Testis (tissue), 2 donors: ENCODE measurements at regions not wholly inside any gene's neighbourhood (a gene's known extent, or its start where the extent isn't known, plus 50 kb on each side); places are given as distances from the start of the nearest gene placed in this dataset.

ENCODE experiments used
- DNase-seq: peaks from one replicate; pipeline ENCODE4 v3.0.0-alpha.2; 2019
- H3K27ac ChIP-seq, 2 donors: fragments of 200-600 bp; sonication (generic); one replicate each; pipeline ENCODE4 v1.5.1; 2019
- H3K27me3 ChIP-seq: fragments of 200-600 bp; sonication (generic); one replicate; pipeline ENCODE4 v1.5.1; 2019
- H3K36me3 ChIP-seq: fragments of 200-600 bp; sonication (generic); one replicate; pipeline ENCODE4 v1.5.1; 2017; ENCODE audit warnings: low read depth; ENCODE audit errors: missing control alignments
- H3K4me1 ChIP-seq: fragments of 200-600 bp; sonication (generic); one replicate; pipeline ENCODE4 v1.5.1; 2019
- H3K4me3 ChIP-seq, 2 donors: fragments of 200-600 bp; sonication (generic); one replicate each; pipeline ENCODE4 v1.5.1; 2017 to 2019
- H3K9me3 ChIP-seq: fragments of 200-600 bp; sonication (generic); one replicate; pipeline ENCODE4 v1.5.1; 2017
- POLR2A ChIP-seq: fragments of 450-650 bp; IDR thresholded peaks from one replicate; pipeline ENCODE4 v1.6.1; 2017; ENCODE audit warnings: antibody characterized with exemption, mild to moderate bottlenecking, moderate library complexity
- WGBS, 2 donors: methylation state at CpG; one replicate each; pipeline ENCODE4 v1.1.5; 2018; 5-methylcytosine and 5-hydroxymethylcytosine counted together
- intact Hi-C: fragments of 100-400 bp; cut with DNase I; formaldehyde crosslinking; loops from one replicate; pipeline ENCODE4 v1.15.1; 2023; ENCODE audit warnings: low total_unique reads
- TF ChIP-seq, protein P1 (sequence below), 3 experiments: fragments of 450-650 bp in 2 of 3; fragments of 200-600 bp in 1 of 3; sonication (generic) in 1 of 3; IDR thresholded peaks; one replicate each; pipeline ENCODE4 v1.5.1; 2016 to 2019; ENCODE audit warnings: antibody characterized with exemption in 3 of 3, mild to moderate bottlenecking in 2 of 3, moderate library complexity in 1 of 3

GRCh38 chr1:95384567-95384966 is 150.6 kb downstream of the RWDD3 start:
- no peak overlapping the region for H3K27ac ChIP-seq
- no peak overlapping the region for H3K4me3 ChIP-seq
- TF ChIP-seq POLR2A, result no peak
- TF ChIP-seq, protein P1, sequence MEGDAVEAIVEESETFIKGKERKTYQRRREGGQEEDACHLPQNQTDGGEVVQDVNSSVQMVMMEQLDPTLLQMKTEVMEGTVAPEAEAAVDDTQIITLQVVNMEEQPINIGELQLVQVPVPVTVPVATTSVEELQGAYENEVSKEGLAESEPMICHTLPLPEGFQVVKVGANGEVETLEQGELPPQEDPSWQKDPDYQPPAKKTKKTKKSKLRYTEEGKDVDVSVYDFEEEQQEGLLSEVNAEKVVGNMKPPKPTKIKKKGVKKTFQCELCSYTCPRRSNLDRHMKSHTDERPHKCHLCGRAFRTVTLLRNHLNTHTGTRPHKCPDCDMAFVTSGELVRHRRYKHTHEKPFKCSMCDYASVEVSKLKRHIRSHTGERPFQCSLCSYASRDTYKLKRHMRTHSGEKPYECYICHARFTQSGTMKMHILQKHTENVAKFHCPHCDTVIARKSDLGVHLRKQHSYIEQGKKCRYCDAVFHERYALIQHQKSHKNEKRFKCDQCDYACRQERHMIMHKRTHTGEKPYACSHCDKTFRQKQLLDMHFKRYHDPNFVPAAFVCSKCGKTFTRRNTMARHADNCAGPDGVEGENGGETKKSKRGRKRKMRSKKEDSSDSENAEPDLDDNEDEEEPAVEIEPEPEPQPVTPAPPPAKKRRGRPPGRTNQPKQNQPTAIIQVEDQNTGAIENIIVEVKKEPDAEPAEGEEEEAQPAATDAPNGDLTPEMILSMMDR (IDR thresholded peaks at IDR 0.05), result no peak
- no peaks in the 10 kb centered on the region for H3K4me1 ChIP-seq
- intact Hi-C loops, result no loop called here
- WGBS, 2 donors, result 31 to 42% methylated on average over 3 of the region's 3 CpGs
- H3K9me3 ChIP-seq, result no peaks in the 10 kb centered on the region
- DNase-seq, result peak; percentile 31
- H3K27me3 ChIP-seq, result no peaks in the 10 kb centered on the region
- H3K36me3 ChIP-seq, result no peaks in the 10 kb centered on the region

- H3K27me3 ChIP-seq, result no peaks in the 10 kb centered on the region
- no peak overlapping the region for H3K27ac ChIP-seq
- H3K9me3 ChIP-seq, result no peaks in the 10 kb centered on the region
- TF ChIP-seq, protein P1 (IDR thresholded peaks at IDR 0.05), result no peak
- TF ChIP-seq POLR2A, result no peak
- DNase-seq, result no peak
- H3K36me3 ChIP-seq, result no peaks in the 10 kb centered on the region
- intact Hi-C loops, result no loop called here
- 85 to 94% methylated on average over 1 of the region's 1 CpG for WGBS, 2 donors
- no peaks in the 10 kb centered on the region for H3K4me1 ChIP-seq
- H3K4me3 ChIP-seq, result no peak overlapping the region
Observed at GRCh38 chr1:95386371-95386770, 152.4 kb downstream of the RWDD3 start.

- intact Hi-C loops, result no loop called here
- Histone ChIP-seq H3K4me1 (no peaks in the 10 kb centered on the region), H3K9me3 (no peaks in the 10 kb centered on the region), H3K27me3 (no peaks in the 10 kb centered on the region), H3K36me3 (no peaks in the 10 kb centered on the region), H3K4me3 (no peak overlapping the region), H3K27ac (no peak overlapping the region)
- no peak for DNase-seq
- WGBS, 2 donors, result 81 to 87% methylated on average over 5 of the region's 5 CpGs
- TF ChIP-seq, protein P1 (IDR thresholded peaks at IDR 0.05), result no peak
- TF ChIP-seq POLR2A, result no peak
Observed at GRCh38 chr1:95386915-95387314, 152.9 kb downstream of the RWDD3 start.

GRCh38 chr1:95388031-95388430 is 154.0 kb downstream of the RWDD3 start:
- Histone ChIP-seq H3K9me3 (no peaks in the 10 kb centered on the region), H3K4me1 (no peaks in the 10 kb centered on the region), H3K36me3 (no peaks in the 10 kb centered on the region), H3K4me3 (no peak overlapping the region), H3K27me3 (no peaks in the 10 kb centered on the region), H3K27ac (no peak overlapping the region)
- intact Hi-C loops, result no loop called here
- no peak for TF ChIP-seq POLR2A
- TF ChIP-seq, protein P1 (IDR thresholded peaks at IDR 0.05), result no peak
- DNase-seq, result no peak
- 61 to 71% methylated on average over 3 of the region's 3 CpGs for WGBS, 2 donors

DNA sequence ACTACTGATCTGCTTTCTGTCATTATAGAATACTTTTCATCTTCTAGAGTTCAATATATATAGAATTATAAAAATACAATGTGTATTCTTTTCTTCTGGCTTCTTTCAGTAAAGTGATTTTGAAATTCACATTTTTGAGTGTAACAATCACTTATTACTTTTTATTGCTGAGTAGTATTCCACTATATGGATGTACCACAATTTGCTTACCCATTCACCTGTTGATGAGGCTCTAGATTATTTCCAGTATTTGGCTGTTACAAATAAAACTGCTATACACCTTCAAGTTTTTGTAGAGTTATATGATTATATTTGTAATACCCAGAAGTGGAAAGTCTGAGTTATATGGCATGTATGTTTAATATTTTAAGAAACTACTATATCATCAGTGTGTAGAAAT is 159.4 kb downstream of the RWDD3 start:
- Histone ChIP-seq H3K4me3 (no peak overlapping the region), H3K36me3 (no peaks in the 10 kb centered on the region), H3K4me1 (no peaks in the 10 kb centered on the region), H3K9me3 (no peaks in the 10 kb centered on the region), H3K27me3 (no peaks in the 10 kb centered on the region), H3K27ac (no peak overlapping the region)
- no peak for TF ChIP-seq POLR2A
- TF ChIP-seq, protein P1 (IDR thresholded peaks at IDR 0.05), result no peak
- no peak for DNase-seq
- intact Hi-C loops, result no loop called here
